Stimulated activated CD4-positive, alpha-beta T cell treated with anti-CD3 and anti-CD28 coated beads, Interleukin-15, amount 100 ng/mL, for 1 hour (primary cell): ENCODE measurements at regions not wholly inside any gene's neighbourhood (a gene's known extent, or its start where the extent isn't known, plus 50 kb on each side); places are given as distances from the start of the nearest gene placed in this dataset.

ENCODE experiments used
- DNase-seq, 2 donors: peaks; one replicate each; pipeline ENCODE4 v3.0.0-alpha.2; 2020; ENCODE audit warnings: low read depth in 1 of 2, low spot score in 1 of 2

GRCh38 chr16:73233846-73234424 lies 186.0 kb upstream of the ZFHX3 start:
- no peak for DNase-seq

GRCh38 chr16:73233329-73233765 lies 185.4 kb upstream of the ZFHX3 start:
- DNase-seq: no peak

- no peak for DNase-seq
These were observed 184.8 kb upstream of the ZFHX3 start for GRCh38 chr16:73232555-73233328.

- DNase-seq: no peak
These were observed 184.1 kb upstream of the ZFHX3 start for GRCh38 chr16:73231944-73232554.

GRCh38 chr16:73231379-73231778 lies 183.5 kb upstream of the ZFHX3 start:
- no peak for DNase-seq

- DNase-seq: no peak
These were observed 182.7 kb upstream of the ZFHX3 start for GRCh38 chr16:73230651-73231050.

- DNase-seq: no peak
These were observed 180.7 kb upstream of the ZFHX3 start for GRCh38 chr16:73228649-73229048.

GRCh38 chr16:73226675-73227074 lies 178.7 kb upstream of the ZFHX3 start:
- DNase-seq: no peak

GRCh38 chr16:73225983-73226382 lies 178.1 kb upstream of the ZFHX3 start:
- no peak for DNase-seq

GRCh38 chr16:73220836-73221235 lies 172.9 kb upstream of the ZFHX3 start:
- no peak for DNase-seq

GRCh38 chr16:73219176-73219575 lies 171.2 kb upstream of the ZFHX3 start:
- DNase-seq: no peak

GRCh38 chr16:73217654-73218053 lies 169.7 kb upstream of the ZFHX3 start:
- DNase-seq: no peak

- no peak for DNase-seq
These were observed 169.0 kb upstream of the ZFHX3 start for GRCh38 chr16:73216932-73217331.

GRCh38 chr16:73215678-73216377 lies 167.9 kb upstream of the ZFHX3 start:
- DNase-seq: no peak

GRCh38 chr16:73214825-73215677 lies 167.1 kb upstream of the ZFHX3 start:
- DNase-seq: no peak

- DNase-seq: no peak
These were observed 166.0 kb upstream of the ZFHX3 start for GRCh38 chr16:73213732-73214455.

- DNase-seq: no peak
These were observed 164.5 kb upstream of the ZFHX3 start for GRCh38 chr16:73212431-73212830.

GRCh38 chr16:73210686-73211085 lies 162.8 kb upstream of the ZFHX3 start:
- DNase-seq: no peak

GRCh38 chr16:73210084-73210483 lies 162.2 kb upstream of the ZFHX3 start:
- no peak for DNase-seq

GRCh38 chr16:73209190-73209589 lies 161.3 kb upstream of the ZFHX3 start:
- DNase-seq: no peak
